ENCODE measurements at regions not wholly inside any gene's neighbourhood (a gene's known extent, or its start where the extent isn't known, plus 50 kb on each side); places are given as distances from the start of the nearest gene placed in this dataset.

- Histone ChIP-seq H3K79me2 (ENCODE audit: control insufficient read depth in 1 of 2, insufficient read depth in 2 of 2, low read length in 2 of 2) (no peaks in the 10 kb centered on the region), H2BK5ac (ENCODE audit: low read depth, low read length) (no peak overlapping the region), H3K9me3 (ENCODE audit: insufficient read depth in 2 of 2, low read depth in 1 of 2, low read length in 1 of 2) (no peaks in the 10 kb centered on the region), H4K91ac (replicated peaks; ENCODE audit: insufficient read length, low read length) (no peak overlapping the region), H3K23ac (ENCODE audit: insufficient read length) (no peak overlapping the region), H4K20me1 (replicated peaks in 1 of 2; ENCODE audit: control insufficient read depth in 1 of 2, insufficient read depth in 2 of 2, low read length in 2 of 2) (no peaks in the 10 kb centered on the region), H3K4me1 (replicated peaks in 1 of 4; ENCODE audit: control insufficient read depth in 3 of 4, insufficient read depth in 4 of 4, low read length in 3 of 4) (no peaks in the 10 kb centered on the region), H3K4me3 (ENCODE audit: extremely low read depth in 1 of 4, insufficient read depth in 2 of 4, low read depth in 3 of 4, low read length in 4 of 4) (no peak overlapping the region), H3K36me3 (ENCODE audit: control insufficient read depth in 2 of 4, insufficient read depth in 4 of 4, low read length in 3 of 4) (no peaks in the 10 kb centered on the region), H2AK5ac (ENCODE audit: low read depth, low read length) (no peak overlapping the region), H2AFZ (ENCODE audit: low read length) (no peak overlapping the region), H4K8ac (ENCODE audit: extremely low read depth, insufficient read depth, low read length) (no peak overlapping the region), H3K27ac (ENCODE audit: low read depth, low read length) (no peak overlapping the region), H3K4me2 (ENCODE audit: insufficient read depth in 1 of 2, low read depth in 2 of 2, low read length in 2 of 2) (no peak overlapping the region), H2BK15ac (ENCODE audit: low read length) (no peak overlapping the region), H3K4ac (replicated peaks; ENCODE audit: insufficient read length, low read depth, low read length) (no peak overlapping the region), H3K23me2 (ENCODE audit: low read depth, low read length) (no peaks in the 10 kb centered on the region), H4K5ac (ENCODE audit: insufficient read length, low read depth, low read length) (no peak overlapping the region), H2BK120ac (replicated peaks; ENCODE audit: low read depth, low read length) (no peak overlapping the region), H3K9ac (replicated peaks in 1 of 4; ENCODE audit: extremely low read depth in 1 of 4, low read depth in 3 of 4, low read length in 3 of 4) (no peak overlapping the region), H2BK12ac (ENCODE audit: low read depth, low read length) (no peak overlapping the region), H3K56ac (replicated peaks; ENCODE audit: insufficient read length, low read depth, low read length) (no peak overlapping the region), H3K18ac (ENCODE audit: extremely low read depth, low read length) (no peak overlapping the region), H3K14ac (ENCODE audit: insufficient read length) (no peak overlapping the region), H3K27me3 (replicated peaks in 1 of 4; ENCODE audit: control insufficient read depth in 3 of 4, extremely low read depth in 1 of 4, insufficient read depth in 3 of 4, low read length in 3 of 4) (no peaks in the 10 kb centered on the region), H3K79me1 (ENCODE audit: low read depth, low read length) (no peaks in the 10 kb centered on the region), H2BK20ac (ENCODE audit: low read length) (no peak overlapping the region)
- ChIA-PET CTCF (ENCODE audit: partially characterized antibody) (interaction anchor here (1.0 kb wide), 1 partner anchor 298 kb away, joined by 4 read pairs; no protein-coding TSS in a partner anchor), POLR2A (ENCODE audit: partially characterized antibody) (no interaction called here)
- 88% methylated on average over 1 of the region's 1 CpG; no CpG with 5 or more reads in 1 of the 2 experiments for WGBS, 2 experiments (ENCODE audit: extremely low coverage in 1 of 2, insufficient coverage in 1 of 2, insufficient read length in 1 of 2, insufficient replicate concordance in 2 of 2, low coverage in 1 of 2, low lambda C conversion rate in 2 of 2, missing lambda C conversion rate in 1 of 2)
- DNase-seq (ENCODE audit: low read depth in 1 of 2, low spot score in 2 of 2) (no peak), FAIRE-seq (no peak)
- TF ChIP-seq TCF12 (IDR thresholded peaks at IDR 0.05; ENCODE audit: low read depth, low read length) (no peak), RXRA (IDR thresholded peaks at IDR 0.05; ENCODE audit: insufficient read depth, low read depth, low read length) (no peak), ASH2L (IDR thresholded peaks at IDR 0.05; ENCODE audit: low read length) (no peak), RNF2 (IDR thresholded peaks at IDR 0.05; ENCODE audit: borderline replicate concordance, low read depth, low read length, missing control alignments, poor library complexity, severe bottlenecking) (no peak), BRCA1 (IDR thresholded peaks at IDR 0.05; ENCODE audit: low read depth, low read length) (no peak), EP300 (IDR thresholded peaks at IDR 0.05; ENCODE audit: borderline replicate concordance in 1 of 2, low read depth in 2 of 2, low read length in 2 of 2) (no peak), CTBP2 (IDR thresholded peaks at IDR 0.05; ENCODE audit: borderline replicate concordance, insufficient read depth, insufficient read length, low read length) (no peak), YY1 (IDR thresholded peaks at IDR 0.05; ENCODE audit: low read depth, low read length) (no peak), KDM1A (IDR thresholded peaks at IDR 0.05; ENCODE audit: borderline replicate concordance, low read length) (no peak), SP1 (IDR thresholded peaks at IDR 0.05; ENCODE audit: low read depth, low read length) (no peak), SIN3A (conservative IDR thresholded peaks at IDR 0.05 in 1 of 2, IDR thresholded peaks at IDR 0.05 in 1 of 2; ENCODE audit: low read depth in 1 of 2, low read length in 2 of 2) (no peak), CTCF (IDR thresholded peaks at IDR 0.05; ENCODE audit: control extremely low read depth in 1 of 3, insufficient read depth in 1 of 3, low read depth in 1 of 3, low read length in 3 of 3) (no peak)
Measured at GRCh38 chr13:67713571-67713970, 483.4 kb upstream of the PCDH9 start.

Data from H1 (cell line).